ENCODE measurements at regions not wholly inside any gene's neighbourhood (a gene's known extent, or its start where the extent isn't known, plus 50 kb on each side); places are given as distances from the start of the nearest gene placed in this dataset.

DNA sequence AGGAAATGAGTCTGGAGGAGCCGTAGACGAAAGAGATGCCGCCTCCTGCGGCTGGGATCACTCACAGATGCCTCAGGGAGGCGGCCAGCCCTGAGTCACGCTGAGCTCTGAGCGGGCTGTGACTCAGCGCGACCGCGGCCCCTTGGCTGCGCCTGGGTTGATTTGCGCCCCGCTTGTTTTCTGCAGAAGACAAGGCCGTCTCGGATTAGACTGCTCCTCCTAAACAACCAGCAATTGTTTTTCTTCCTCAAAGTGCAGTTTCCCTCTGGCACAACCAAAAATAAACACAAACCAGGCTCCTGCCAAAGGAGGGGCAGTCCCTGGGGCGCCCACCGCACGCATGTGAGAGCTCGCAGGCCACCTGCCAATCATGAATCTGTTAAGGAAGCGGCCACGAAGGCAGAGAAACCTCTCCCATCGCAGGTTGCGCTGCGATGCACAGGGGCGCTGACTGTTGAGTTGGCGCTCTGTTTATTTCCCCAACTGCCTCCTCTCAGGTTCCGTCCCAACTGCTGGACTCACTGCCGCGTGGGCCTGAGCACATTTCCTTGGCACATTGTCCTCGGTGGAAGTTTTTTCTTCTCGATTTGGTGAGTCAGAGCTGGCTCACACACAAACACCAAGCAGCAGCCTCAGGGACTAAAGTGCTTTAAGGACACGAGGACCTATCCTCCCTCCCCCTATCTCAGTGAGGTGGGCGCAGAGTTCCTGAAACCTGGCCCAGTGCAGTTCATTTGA is 85.2 kb upstream of the NDUFV2 start:
- TF ChIP-seq, protein P1, sequence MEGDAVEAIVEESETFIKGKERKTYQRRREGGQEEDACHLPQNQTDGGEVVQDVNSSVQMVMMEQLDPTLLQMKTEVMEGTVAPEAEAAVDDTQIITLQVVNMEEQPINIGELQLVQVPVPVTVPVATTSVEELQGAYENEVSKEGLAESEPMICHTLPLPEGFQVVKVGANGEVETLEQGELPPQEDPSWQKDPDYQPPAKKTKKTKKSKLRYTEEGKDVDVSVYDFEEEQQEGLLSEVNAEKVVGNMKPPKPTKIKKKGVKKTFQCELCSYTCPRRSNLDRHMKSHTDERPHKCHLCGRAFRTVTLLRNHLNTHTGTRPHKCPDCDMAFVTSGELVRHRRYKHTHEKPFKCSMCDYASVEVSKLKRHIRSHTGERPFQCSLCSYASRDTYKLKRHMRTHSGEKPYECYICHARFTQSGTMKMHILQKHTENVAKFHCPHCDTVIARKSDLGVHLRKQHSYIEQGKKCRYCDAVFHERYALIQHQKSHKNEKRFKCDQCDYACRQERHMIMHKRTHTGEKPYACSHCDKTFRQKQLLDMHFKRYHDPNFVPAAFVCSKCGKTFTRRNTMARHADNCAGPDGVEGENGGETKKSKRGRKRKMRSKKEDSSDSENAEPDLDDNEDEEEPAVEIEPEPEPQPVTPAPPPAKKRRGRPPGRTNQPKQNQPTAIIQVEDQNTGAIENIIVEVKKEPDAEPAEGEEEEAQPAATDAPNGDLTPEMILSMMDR (IDR thresholded peaks at IDR 0.05), result no peak
- no peak for TF ChIP-seq POLR2A (IDR thresholded peaks at IDR 0.05)
